ENCODE measurements at regions not wholly inside any gene's neighbourhood (a gene's known extent, or its start where the extent isn't known, plus 50 kb on each side); places are given as distances from the start of the nearest gene placed in this dataset.
"Not testable (repeated sequence)": the region's sequence is repeated elsewhere in the genome, so short reads cannot be mapped to it uniquely, and the experiment has no call there.

GRCh38 chr10:81444242-81444929 is 430.6 kb upstream of the NRG3 start:
- DNase-seq (ENCODE audit: low read depth), result no peak

- DNase-seq (ENCODE audit: low read depth), result no peak
These were observed 424.3 kb upstream of the NRG3 start for GRCh38 chr10:81450651-81451050.

GRCh38 chr10:81472927-81473470 is 402.0 kb upstream of the NRG3 start:
- DNase-seq (ENCODE audit: low read depth), result no peak

- no peak for DNase-seq (ENCODE audit: low read depth)
These were observed 401.2 kb upstream of the NRG3 start for GRCh38 chr10:81473755-81474154.

GRCh38 chr10:81479316-81479715 is 395.7 kb upstream of the NRG3 start:
- no peak for DNase-seq (ENCODE audit: low read depth)

GRCh38 chr10:81496626-81497025 is 378.4 kb upstream of the NRG3 start:
- no peak for DNase-seq (ENCODE audit: low read depth)

- no peak for DNase-seq (ENCODE audit: low read depth)
These were observed 376.9 kb upstream of the NRG3 start for GRCh38 chr10:81498011-81498551.

- DNase-seq (ENCODE audit: low read depth), result no peak
These were observed 372.2 kb upstream of the NRG3 start for GRCh38 chr10:81502677-81503359.

- DNase-seq (ENCODE audit: low read depth), result not testable (repeated sequence)
These were observed 369.2 kb upstream of the NRG3 start for GRCh38 chr10:81505777-81506176.

- DNase-seq (ENCODE audit: low read depth), result no peak
These were observed 360.2 kb upstream of the NRG3 start for GRCh38 chr10:81514811-81515210.

- DNase-seq (ENCODE audit: low read depth), result no peak
These were observed 354.3 kb upstream of the NRG3 start for GRCh38 chr10:81520688-81521087.

- no peak for DNase-seq (ENCODE audit: low read depth)
These were observed 350.5 kb upstream of the NRG3 start for GRCh38 chr10:81524467-81524866.

- DNase-seq (ENCODE audit: low read depth), result no peak
These were observed 342.6 kb upstream of the NRG3 start for GRCh38 chr10:81532403-81532802.

- no peak for DNase-seq (ENCODE audit: low read depth)
These were observed 340.0 kb upstream of the NRG3 start for GRCh38 chr10:81534991-81535390.

- DNase-seq (ENCODE audit: low read depth), result no peak
These were observed 333.5 kb upstream of the NRG3 start for GRCh38 chr10:81541517-81541916.

GRCh38 chr10:81546243-81546642 is 328.8 kb upstream of the NRG3 start:
- no peak for DNase-seq (ENCODE audit: low read depth)

GRCh38 chr10:81548160-81548559 is 326.8 kb upstream of the NRG3 start:
- DNase-seq (ENCODE audit: low read depth), result no peak

- DNase-seq (ENCODE audit: low read depth), result no peak
These were observed 310.9 kb upstream of the NRG3 start for GRCh38 chr10:81564143-81564542.

GRCh38 chr10:81569488-81569887 is 305.5 kb upstream of the NRG3 start:
- no peak for DNase-seq (ENCODE audit: low read depth)

- DNase-seq (ENCODE audit: low read depth), result no peak
These were observed 304.6 kb upstream of the NRG3 start for GRCh38 chr10:81570349-81570748.

- no peak for DNase-seq (ENCODE audit: low read depth)
These were observed 303.9 kb upstream of the NRG3 start for GRCh38 chr10:81570878-81571794.

- no peak for DNase-seq (ENCODE audit: low read depth)
These were observed 300.0 kb upstream of the NRG3 start for GRCh38 chr10:81575036-81575435.

Data from activated T-helper 1 cell treated with Interleukin-2 at 50 U/mL for 16 hours (primary cell).